WI38 (cell line): ENCODE measurements at regions not wholly inside any gene's neighbourhood (a gene's known extent, or its start where the extent isn't known, plus 50 kb on each side); places are given as distances from the start of the nearest gene placed in this dataset.

ENCODE experiments used
- H3K4me3 ChIP-seq: 2 replicates; pipeline ENCODE4 v1.5.1; 2011; ENCODE audit warnings: low read depth, mild to moderate bottlenecking, control low read depth, low read length
- CTCF ChIP-seq: IDR thresholded peaks from 2 replicates; pipeline ENCODE4 v1.5.1; 2012; ENCODE audit warnings: low read depth, mild to moderate bottlenecking, control low read depth, low read length

- no peak for TF ChIP-seq CTCF
- H3K4me3 ChIP-seq, result no peak overlapping the region
Observed at GRCh38 chr2:146990311-146991054, 854.3 kb upstream of the ACVR2A start.

- TF ChIP-seq CTCF, result no peak
- H3K4me3 ChIP-seq, result no peak overlapping the region
Observed at GRCh38 chr2:146989741-146990140, 855.1 kb upstream of the ACVR2A start.

- no peak overlapping the region for H3K4me3 ChIP-seq
- TF ChIP-seq CTCF, result no peak
Observed at GRCh38 chr2:146987996-146988395, 856.8 kb upstream of the ACVR2A start.

- TF ChIP-seq CTCF, result no peak
- H3K4me3 ChIP-seq, result no peak overlapping the region
Observed at GRCh38 chr2:146986161-146986560, 858.7 kb upstream of the ACVR2A start.

GRCh38 chr2:146985753-146986152, 859.1 kb upstream of the ACVR2A start:
- no peak for TF ChIP-seq CTCF
- H3K4me3 ChIP-seq, result no peak overlapping the region

- no peak overlapping the region for H3K4me3 ChIP-seq
- no peak for TF ChIP-seq CTCF
Observed at GRCh38 chr2:146984014-146984413, 860.8 kb upstream of the ACVR2A start.

- no peak overlapping the region for H3K4me3 ChIP-seq
- no peak for TF ChIP-seq CTCF
Observed at GRCh38 chr2:146982393-146982846, 862.4 kb upstream of the ACVR2A start.
